IPS-18c (cell line): ENCODE measurements at regions not wholly inside any gene's neighbourhood (a gene's known extent, or its start where the extent isn't known, plus 50 kb on each side); places are given as distances from the start of the nearest gene placed in this dataset.

ENCODE experiments used
- H3K4me3 ChIP-seq: 2 replicates; pipeline ENCODE4 v1.7.0; 2013; ENCODE audit warnings: low read depth, mild to moderate bottlenecking, low read length, moderate library complexity; ENCODE audit not compliant: insufficient read depth
- H3K9me3 ChIP-seq: one replicate; pipeline ENCODE4 v1.6.1; 2013; ENCODE audit warnings: mild to moderate bottlenecking, low read length, moderate library complexity; ENCODE audit not compliant: control insufficient read depth, insufficient read depth

GRCh38 chr14:34025325-34026017 lies 74.6 kb upstream of the EGLN3 start:
- no peaks in the 10 kb centered on the region for H3K9me3 ChIP-seq
- no peak overlapping the region for H3K4me3 ChIP-seq

DNA sequence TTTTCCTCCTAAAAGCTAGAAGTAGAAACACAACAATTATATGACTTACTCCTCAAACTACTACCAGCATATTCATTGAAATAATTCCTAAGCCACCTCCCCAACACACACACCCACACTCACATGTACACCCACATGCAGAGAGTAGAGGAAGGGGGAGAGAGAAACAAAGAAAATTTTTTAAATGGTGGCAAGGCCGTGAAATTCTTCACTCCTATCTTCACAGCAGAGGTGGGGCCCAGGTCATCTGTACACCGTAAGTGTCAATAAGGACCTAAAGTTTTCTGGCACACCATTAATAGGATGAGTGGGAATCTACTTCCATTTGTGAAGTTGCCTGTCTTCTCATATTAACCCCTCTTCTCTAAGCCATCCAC lies 73.9 kb upstream of the EGLN3 start:
- no peak overlapping the region for H3K4me3 ChIP-seq
- no peaks in the 10 kb centered on the region for H3K9me3 ChIP-seq

DNA sequence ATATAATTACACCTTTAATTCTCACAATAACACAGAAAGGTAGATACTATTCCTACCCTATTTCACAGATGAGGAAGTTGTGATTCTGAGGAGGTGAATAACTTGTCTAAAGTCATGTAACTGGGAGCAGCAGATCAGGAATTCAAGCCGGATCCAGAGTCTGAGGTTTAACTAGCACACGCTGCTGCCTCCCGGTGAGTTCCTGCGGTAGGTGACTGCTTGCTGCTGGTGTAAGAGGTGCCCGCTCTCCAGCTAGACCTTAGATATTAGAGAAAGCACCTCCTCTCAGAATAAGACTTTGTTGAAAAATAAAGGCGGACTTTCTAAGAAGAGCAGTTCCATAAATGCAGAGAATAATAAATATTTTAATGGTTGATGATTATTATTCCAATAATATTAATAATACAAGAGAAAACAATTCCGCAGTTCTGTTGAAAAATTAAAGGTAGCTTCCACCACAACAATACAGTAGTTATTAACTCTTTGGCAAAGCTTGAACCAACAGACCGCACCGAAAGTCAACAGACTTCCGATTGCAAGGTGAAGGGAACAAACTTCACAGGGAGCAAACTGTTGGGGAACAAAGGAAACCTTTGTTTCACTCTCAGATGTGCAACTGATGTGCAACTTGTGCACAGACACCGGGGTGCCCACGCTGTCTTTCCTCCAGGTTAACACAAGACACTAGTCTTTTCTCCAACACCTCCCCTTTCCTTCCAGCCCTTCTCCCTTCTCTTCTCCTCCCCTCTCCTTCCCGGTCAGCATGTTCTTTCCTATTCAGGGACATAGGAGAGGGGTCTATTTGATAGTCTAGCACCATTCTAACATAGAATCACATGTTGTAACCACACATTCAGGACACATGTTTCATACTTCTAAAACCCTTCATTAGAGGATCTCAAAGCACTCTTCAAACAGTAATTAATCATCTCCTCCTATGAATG lies 73.2 kb upstream of the EGLN3 start:
- Histone ChIP-seq H3K9me3 (no peaks in the 10 kb centered on the region), H3K4me3 (no peak overlapping the region)

GRCh38 chr14:34021096-34021495 lies 70.2 kb upstream of the EGLN3 start:
- Histone ChIP-seq H3K9me3 (no peaks in the 10 kb centered on the region), H3K4me3 (no peak overlapping the region)

DNA sequence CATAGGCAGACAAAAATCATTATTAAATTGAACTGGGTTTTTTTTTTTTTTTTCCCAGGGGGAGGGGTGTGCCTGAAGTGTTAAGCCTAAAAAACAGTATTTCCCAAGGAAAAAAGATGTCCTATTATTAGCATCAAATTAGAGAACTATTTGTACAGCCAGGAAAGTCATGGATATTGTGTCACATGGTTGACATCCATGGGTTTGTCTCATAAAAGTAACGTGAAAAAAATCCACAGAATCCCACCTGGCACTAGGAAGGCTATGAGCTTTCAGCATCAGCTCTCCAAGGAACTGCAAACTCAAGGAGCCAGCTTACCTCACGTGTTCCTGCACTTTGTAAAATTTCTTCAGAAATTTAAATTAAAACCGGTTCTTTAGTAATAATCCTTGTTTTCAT lies 69.1 kb upstream of the EGLN3 start:
- Histone ChIP-seq H3K4me3 (no peak overlapping the region), H3K9me3 (no peaks in the 10 kb centered on the region)

GRCh38 chr14:34018564-34019244 lies 67.8 kb upstream of the EGLN3 start:
- no peak overlapping the region for H3K4me3 ChIP-seq
- no peaks in the 10 kb centered on the region for H3K9me3 ChIP-seq

DNA sequence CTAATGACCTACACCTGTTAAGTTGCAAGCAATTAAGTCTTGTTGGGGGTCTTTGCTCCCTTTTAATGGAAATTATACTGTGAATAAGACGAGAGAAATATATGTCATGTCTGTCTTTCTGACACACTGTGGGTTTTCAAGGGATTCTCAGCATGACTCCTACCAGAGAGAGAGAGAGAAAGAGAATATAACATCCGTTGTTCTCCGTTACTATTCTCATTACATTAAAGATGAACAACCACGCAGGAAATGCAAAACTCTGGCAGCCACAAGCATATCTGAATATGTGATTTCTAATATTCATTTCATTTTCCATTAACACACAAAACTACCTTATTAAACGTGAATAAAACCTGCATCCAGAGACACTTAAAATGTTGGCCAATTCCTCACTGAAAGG lies 67.3 kb upstream of the EGLN3 start:
- H3K9me3 ChIP-seq = no peaks in the 10 kb centered on the region
- no peak overlapping the region for H3K4me3 ChIP-seq

- Histone ChIP-seq H3K4me3 (no peak overlapping the region), H3K9me3 (no peaks in the 10 kb centered on the region)
Measured at GRCh38 chr14:34015383-34015782, 64.5 kb upstream of the EGLN3 start.

DNA sequence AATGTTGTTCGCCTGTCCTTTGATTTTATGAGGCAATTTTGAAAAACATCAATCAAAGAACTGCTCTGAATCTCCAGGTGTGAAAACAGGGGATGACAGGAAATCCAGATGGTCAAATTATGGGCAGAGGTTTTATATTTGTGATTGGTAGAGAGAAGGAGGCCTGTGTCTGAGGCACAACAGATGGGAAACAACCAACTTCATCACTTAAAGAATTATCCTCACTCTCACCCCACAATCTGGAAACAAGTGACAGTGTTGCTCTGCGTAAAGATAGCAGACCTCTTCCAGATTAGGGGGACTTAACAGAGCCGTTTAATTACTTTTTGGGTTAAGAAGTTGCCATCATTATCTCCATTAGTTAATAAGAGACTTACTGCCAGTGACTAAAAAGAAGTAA lies 64.1 kb upstream of the EGLN3 start:
- Histone ChIP-seq H3K4me3 (no peak overlapping the region), H3K9me3 (no peaks in the 10 kb centered on the region)

GRCh38 chr14:34013721-34014060 lies 62.8 kb upstream of the EGLN3 start:
- no peak overlapping the region for H3K4me3 ChIP-seq

GRCh38 chr14:34012978-34013720 lies 62.3 kb upstream of the EGLN3 start:
- no peaks in the 10 kb centered on the region for H3K9me3 ChIP-seq
- no peak overlapping the region for H3K4me3 ChIP-seq

More at GRCh38 chr14:34013721-34014060, 62.8 kb upstream of the EGLN3 start:
- H3K9me3 ChIP-seq = no peaks in the 10 kb centered on the region

DNA sequence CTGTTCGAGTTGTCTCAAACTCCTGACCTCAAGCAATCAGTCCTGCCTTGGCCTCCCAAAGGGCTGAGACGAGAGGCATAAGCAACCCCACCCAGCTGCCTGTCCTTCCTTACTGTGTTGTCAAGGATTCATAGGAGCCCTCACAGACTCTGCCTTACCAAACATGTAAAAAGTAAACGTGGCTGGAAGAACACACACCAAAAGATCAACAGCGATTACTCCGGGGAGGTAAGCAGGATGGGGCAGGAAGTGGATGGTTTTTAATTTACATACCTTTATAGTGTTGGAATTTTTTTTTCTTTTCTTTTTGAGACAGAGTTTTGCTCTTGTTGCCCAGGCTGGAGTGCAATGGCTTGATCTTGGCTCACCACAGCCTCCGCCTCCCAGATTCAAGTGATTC lies 61.5 kb upstream of the EGLN3 start:
- no peaks in the 10 kb centered on the region for H3K9me3 ChIP-seq
- H3K4me3 ChIP-seq = no peak overlapping the region

GRCh38 chr14:34009956-34010355 lies 59.1 kb upstream of the EGLN3 start:
- Histone ChIP-seq H3K9me3 (no peaks in the 10 kb centered on the region), H3K4me3 (no peak overlapping the region)

- Histone ChIP-seq H3K9me3 (no peaks in the 10 kb centered on the region), H3K4me3 (no peak overlapping the region)
Measured at GRCh38 chr14:34007902-34008301, 57.0 kb upstream of the EGLN3 start.

GRCh38 chr14:34005901-34006300 lies 55.0 kb upstream of the EGLN3 start:
- Histone ChIP-seq H3K4me3 (no peak overlapping the region), H3K9me3 (no peaks in the 10 kb centered on the region)

GRCh38 chr14:34004881-34005280 lies 54.0 kb upstream of the EGLN3 start:
- Histone ChIP-seq H3K9me3 (no peaks in the 10 kb centered on the region), H3K4me3 (no peak overlapping the region)

DNA sequence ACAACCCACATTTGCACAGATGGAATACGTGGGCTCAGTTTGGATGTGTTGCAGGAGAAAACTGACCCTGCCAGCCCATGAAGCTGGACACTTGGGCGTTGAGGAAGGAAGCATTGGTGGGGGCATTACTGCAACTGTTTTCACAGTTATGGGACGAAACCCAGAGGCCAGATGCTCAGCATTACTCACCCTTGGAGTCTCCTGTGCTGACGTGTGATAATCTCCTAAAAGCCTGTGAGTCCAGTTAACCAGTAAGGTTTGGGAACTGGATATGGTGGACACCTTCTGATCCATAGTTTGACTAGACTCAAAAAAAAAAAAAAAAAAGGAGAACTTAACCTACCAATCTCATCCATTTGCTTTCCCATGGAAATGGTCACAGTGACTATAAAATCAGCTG lies 52.8 kb upstream of the EGLN3 start:
- Histone ChIP-seq H3K9me3 (no peaks in the 10 kb centered on the region), H3K4me3 (no peak overlapping the region)
